IMR-90 (cell line): ENCODE measurements at regions not wholly inside any gene's neighbourhood (a gene's known extent, or its start where the extent isn't known, plus 50 kb on each side); places are given as distances from the start of the nearest gene placed in this dataset.

ENCODE experiments used
- ATAC-seq: fragments of 200-7000 bp; cut with Tn5 transposase; 2 replicates; pipeline ENCODE4 v1.9.1; 2020; ENCODE audit warnings: low read depth, mild to moderate bottlenecking, moderate library complexity
- BruUV-seq: library from RNA; stranded (reverse); fragments of 400-500 nt; replicated peaks from 2 replicates; lab custom pipeline; 2021; lab: Mats Ljungman, UMichigan
- CTCF ChIA-PET: fragments of 300-600 bp; formaldehyde crosslinking; extraction: SDS; loops from one replicate; lab custom pipeline; 2021; ENCODE audit warnings: antibody characterized with exemption; lab: Yijun Ruan, JAX
- POLR2A ChIA-PET: fragments of 300-600 bp; sonication (Branson Sonifier 250); formaldehyde crosslinking; loops from one replicate; lab custom pipeline; 2022; ENCODE audit warnings: antibody characterized with exemption; ENCODE audit not compliant: unreplicated experiment; lab: Charles Lee
- DNase-seq: peaks from one replicate; pipeline ENCODE4 v3.0.0; 2013
- H2AFZ ChIP-seq: replicated peaks from 2 replicates; pipeline ENCODE3; 2013; ENCODE audit warnings: low read length, mild to moderate bottlenecking; ENCODE audit not compliant: poor library complexity
- H2AK5ac ChIP-seq: 2 replicates; pipeline ENCODE4 v1.6.1; 2013; ENCODE audit warnings: low read depth, low read length, inconsistent platforms
- H2AK9ac ChIP-seq: replicated peaks from 2 replicates; pipeline ENCODE3; 2013; ENCODE audit warnings: mild to moderate bottlenecking, low read depth, low read length, moderate library complexity; ENCODE audit not compliant: poor library complexity
- H2BK120ac ChIP-seq: 2 replicates; pipeline ENCODE4 v1.6.1; 2013; ENCODE audit warnings: low read depth, low read length, inconsistent platforms
- H2BK15ac ChIP-seq: 3 replicates; pipeline ENCODE4 v1.6.1; 2013; ENCODE audit warnings: low read depth, low read length, inconsistent platforms
- H2BK20ac ChIP-seq: 2 replicates; pipeline ENCODE4 v1.6.1; 2013; ENCODE audit warnings: low read depth, mild to moderate bottlenecking, inconsistent platforms, low read length, moderate library complexity
- H2BK5ac ChIP-seq: 2 replicates; pipeline ENCODE4 v1.6.1; 2013; ENCODE audit warnings: mild to moderate bottlenecking, low read depth, low read length, inconsistent platforms; ENCODE audit not compliant: poor library complexity, severe bottlenecking
- H3K14ac ChIP-seq: replicated peaks from 2 replicates; pipeline ENCODE4 v1.6.1; 2013; ENCODE audit warnings: low read depth, low read length, inconsistent platforms
- H3K18ac ChIP-seq: 2 replicates; pipeline ENCODE4 v1.6.1; 2013; ENCODE audit warnings: low read depth, low read length, control low read depth
- H3K23ac ChIP-seq: 2 replicates; pipeline ENCODE4 v1.6.1; 2013; ENCODE audit warnings: low read depth, low read length, inconsistent platforms
- H3K27ac ChIP-seq: 2 replicates; pipeline ENCODE4 v1.5.1; 2013; ENCODE audit warnings: mild to moderate bottlenecking, control low read depth, low read length; ENCODE audit not compliant: insufficient read depth
- H3K27me3 ChIP-seq: 2 replicates; pipeline ENCODE4 v1.6.1; 2013; ENCODE audit warnings: low read length; ENCODE audit not compliant: control insufficient read depth, insufficient read depth
- H3K36me3 ChIP-seq: 2 replicates; pipeline ENCODE4 v1.6.1; 2013; ENCODE audit warnings: low read length, mixed read lengths; ENCODE audit not compliant: control insufficient read depth, insufficient read depth
- H3K4ac ChIP-seq: 2 replicates; pipeline ENCODE4 v1.6.1; 2013; ENCODE audit warnings: low read depth, low read length, inconsistent platforms
- H3K4me1 ChIP-seq: 2 replicates; pipeline ENCODE4 v1.6.1; 2013; ENCODE audit warnings: low read length, mixed read lengths; ENCODE audit not compliant: control insufficient read depth, insufficient read depth
- H3K4me2 ChIP-seq: 2 replicates; pipeline ENCODE4 v1.6.1; 2013; ENCODE audit warnings: low read depth, mild to moderate bottlenecking, control low read depth, low read length, moderate library complexity
- H3K4me3 ChIP-seq: 2 replicates; pipeline ENCODE4 v1.5.1; 2013; ENCODE audit warnings: low read depth, mild to moderate bottlenecking, control low read depth, low read length, moderate library complexity; ENCODE audit not compliant: insufficient read depth
- H3K56ac ChIP-seq: 2 replicates; pipeline ENCODE4 v1.6.1; 2013; ENCODE audit warnings: low read length, inconsistent platforms; ENCODE audit not compliant: insufficient read depth; ENCODE audit errors: extremely low read depth
- H3K79me1 ChIP-seq, 2 experiments: 2 replicates each; pipeline ENCODE4 v1.6.1; 2013; ENCODE audit warnings: low read length in 2 of 2, inconsistent platforms in 1 of 2, low read depth in 1 of 2
- H3K9ac ChIP-seq: 2 replicates; pipeline ENCODE4 v1.6.1; 2013; ENCODE audit warnings: low read depth, low read length, control low read depth
- H3K9me1 ChIP-seq: 2 replicates; pipeline ENCODE4 v1.6.1; 2013; ENCODE audit warnings: low read length, inconsistent platforms; ENCODE audit not compliant: insufficient read depth
- H3K9me3 ChIP-seq: 2 replicates; pipeline ENCODE4 v1.6.1; 2013; ENCODE audit warnings: low read length; ENCODE audit not compliant: control insufficient read depth, insufficient read depth
- H4K20me1 ChIP-seq: 2 replicates; pipeline ENCODE4 v1.6.1; 2013; ENCODE audit warnings: low read length, inconsistent platforms; ENCODE audit not compliant: insufficient read depth
- H4K5ac ChIP-seq: 2 replicates; pipeline ENCODE4 v1.6.1; 2013; ENCODE audit warnings: mild to moderate bottlenecking, low read depth, low read length, control low read depth
- H4K8ac ChIP-seq, 2 experiments: 2 replicates each; pipeline ENCODE4 v1.6.1; 2013; ENCODE audit warnings: low read depth in 2 of 2, low read length in 2 of 2, control low read depth in 1 of 2, inconsistent platforms in 1 of 2
- H4K91ac ChIP-seq: 2 replicates; pipeline ENCODE4 v1.6.1; 2013; ENCODE audit warnings: low read depth, low read length, inconsistent platforms; ENCODE audit not compliant: insufficient read depth
- BHLHE40 ChIP-seq: fragments of 150-350 bp; IDR thresholded peaks from 2 replicates; pipeline ENCODE4 v1.6.1; 2016; ENCODE audit warnings: mild to moderate bottlenecking, low read depth, low read length
- CEBPB ChIP-seq: IDR thresholded peaks from 2 replicates; pipeline ENCODE4 v1.6.1; 2012; ENCODE audit warnings: low read depth, low read length, improper control_type of control experiment
- CTCF ChIP-seq: conservative IDR thresholded peaks from 2 replicates; pipeline ENCODE4 v1.5.1; 2012; ENCODE audit warnings: mild to moderate bottlenecking, low read depth, low read length, improper control_type of control experiment
- ELK1 ChIP-seq: fragments of 150-350 bp; IDR thresholded peaks from 2 replicates; pipeline ENCODE4 v1.6.1; 2016; ENCODE audit warnings: low read depth, mild to moderate bottlenecking, low read length, moderate library complexity, borderline replicate concordance
- MAFK ChIP-seq: IDR thresholded peaks from 2 replicates; pipeline ENCODE4 v1.6.1; 2012; ENCODE audit warnings: low read depth, low read length, improper control_type of control experiment
- MXI1 ChIP-seq: IDR thresholded peaks from 2 replicates; pipeline ENCODE4 v1.6.1; 2012; ENCODE audit warnings: low read depth, mild to moderate bottlenecking, low read length, moderate library complexity, borderline replicate concordance
- NFE2L2 ChIP-seq: fragments of 150-350 bp; IDR thresholded peaks from 2 replicates; pipeline ENCODE4 v1.6.1; 2016; ENCODE audit warnings: low read depth, mild to moderate bottlenecking, low read length
- POLR2A ChIP-seq: IDR thresholded peaks from 2 replicates; pipeline ENCODE4 v1.6.1; 2012; ENCODE audit warnings: mild to moderate bottlenecking, low read depth, low read length
- RAD21 ChIP-seq: IDR thresholded peaks from 2 replicates; pipeline ENCODE4 v1.6.1; 2012; ENCODE audit warnings: low read length, improper control_type of control experiment
- RCOR1 ChIP-seq: IDR thresholded peaks from 2 replicates; pipeline ENCODE4 v1.6.1; 2012; ENCODE audit warnings: mild to moderate bottlenecking, low read length, improper control_type of control experiment; ENCODE audit not compliant: insufficient replicate concordance
- RFX5 ChIP-seq: IDR thresholded peaks from 2 replicates; pipeline ENCODE4 v1.8.0; 2012; ENCODE audit warnings: low read depth, mild to moderate bottlenecking, low read length, moderate library complexity
- USF2 ChIP-seq: fragments of 150-350 bp; IDR thresholded peaks from 2 replicates; pipeline ENCODE4 v1.6.1; 2017; ENCODE audit warnings: mild to moderate bottlenecking, antibody characterized with exemption, low read length, low read depth
- WGBS, 2 experiments: methylation state at CpG; one replicate each; pipeline versions ENCODE4 v1.1.5 to v1.1.7; 2013; ENCODE audit warnings: missing lambda C conversion rate in 2 of 2; ENCODE audit not compliant: insufficient read length in 1 of 2; ENCODE audit errors: extremely low coverage in 2 of 2; 5-methylcytosine and 5-hydroxymethylcytosine counted together
- dilution Hi-C: fragments of 300-500 bp; cut with HindIII; formaldehyde crosslinking; loops from one replicate; pipeline ENCODE4 v1.14.3; 2018; ENCODE audit warnings: low sequenced_read_pairs; ENCODE audit not compliant: unreplicated experiment
- in situ Hi-C: fragments of 300-500 bp; cut with MboI; formaldehyde crosslinking; loops from 3 replicates; pipeline ENCODE4 v1.14.3; 2019; ENCODE audit warnings: low sequenced_read_pairs, inconsistent platforms, mixed read lengths
- intact Hi-C: fragments of 100-400 bp; cut with micrococcal nuclease; formaldehyde crosslinking; loops from 2 replicates; pipeline ENCODE4 v1.10.0; 2022

- H3K9me1 ChIP-seq: no peaks in the 10 kb centered on the region
- H4K8ac ChIP-seq: no peak overlapping the region
- DNase-seq: no peak
- TF ChIP-seq POLR2A: no peak
- TF ChIP-seq CEBPB: no peak
- no peak for TF ChIP-seq MXI1
- no peak for TF ChIP-seq RAD21
- TF ChIP-seq NFE2L2: no peak
- no peak for TF ChIP-seq RFX5
- no peak for TF ChIP-seq ELK1
- no peak for TF ChIP-seq USF2
- TF ChIP-seq MAFK: no peak
- TF ChIP-seq CTCF: no peak
- no peak for TF ChIP-seq RCOR1
- TF ChIP-seq BHLHE40: no peak
- no peak overlapping the region for H3K4me2 ChIP-seq
- H2BK15ac ChIP-seq: no peak overlapping the region
- intact Hi-C loops (no loop called here), in situ Hi-C loops (no loop called here), dilution Hi-C loops (no loop called here)
- POLR2A ChIA-PET: interaction anchor here (0.6 kb wide), 1 partner anchor 215 kb away, joined by 3 read pairs; no protein-coding TSS in a partner anchor
- H3K36me3 ChIP-seq: no peaks in the 10 kb centered on the region
- H3K18ac ChIP-seq: no peak overlapping the region
- H3K23ac ChIP-seq: no peak overlapping the region
- H3K9me3 ChIP-seq: no peaks in the 10 kb centered on the region
- H2BK5ac ChIP-seq: no peak overlapping the region
- H3K79me1 ChIP-seq: no peaks in the 10 kb centered on the region
- no peak overlapping the region for H2BK20ac ChIP-seq
- no TSS peak for BruUV-seq
- H4K20me1 ChIP-seq: no peaks in the 10 kb centered on the region
- WGBS, 2 experiments: 79% methylated on average over 4 of the region's 6 CpGs; no CpG with 5 or more reads in 1 of the 2 experiments
- H2BK120ac ChIP-seq: no peak overlapping the region
- H2AK9ac ChIP-seq: no peak overlapping the region
- no peak overlapping the region for H3K4me3 ChIP-seq
- no peak overlapping the region for H3K27ac ChIP-seq
- no peak overlapping the region for H3K9ac ChIP-seq
- H2AFZ ChIP-seq: no peak overlapping the region
- no peak overlapping the region for H4K91ac ChIP-seq
- H3K14ac ChIP-seq: no peak overlapping the region
- H4K5ac ChIP-seq: no peak overlapping the region
- no peaks in the 10 kb centered on the region for H3K27me3 ChIP-seq
- CTCF ChIA-PET: no interaction called here
- ATAC-seq: no peak
- no peak overlapping the region for H3K4ac ChIP-seq
- no peaks in the 10 kb centered on the region; the same call in 1 of the 2 replicates for H3K4me1 ChIP-seq
- H3K56ac ChIP-seq: no peak overlapping the region
- no peak overlapping the region for H2AK5ac ChIP-seq
Measured at GRCh38 chr3:89570465-89570864, 463.0 kb downstream of the EPHA3 start.
